GM21576 (cell line): ENCODE measurements at regions not wholly inside any gene's neighbourhood (a gene's known extent, or its start where the extent isn't known, plus 50 kb on each side); places are given as distances from the start of the nearest gene placed in this dataset.
"Not testable (repeated sequence)": the region's sequence is repeated elsewhere in the genome, so short reads cannot be mapped to it uniquely, and the experiment has no call there.

ENCODE experiments used
- ATAC-seq: cut with Tn5 transposase; IDR thresholded peaks from one replicate; pipeline ENCODE4 v1.9.1; 2021; ENCODE audit warnings: mild to moderate bottlenecking, moderate library complexity; ENCODE audit not compliant: unreplicated experiment

DNA sequence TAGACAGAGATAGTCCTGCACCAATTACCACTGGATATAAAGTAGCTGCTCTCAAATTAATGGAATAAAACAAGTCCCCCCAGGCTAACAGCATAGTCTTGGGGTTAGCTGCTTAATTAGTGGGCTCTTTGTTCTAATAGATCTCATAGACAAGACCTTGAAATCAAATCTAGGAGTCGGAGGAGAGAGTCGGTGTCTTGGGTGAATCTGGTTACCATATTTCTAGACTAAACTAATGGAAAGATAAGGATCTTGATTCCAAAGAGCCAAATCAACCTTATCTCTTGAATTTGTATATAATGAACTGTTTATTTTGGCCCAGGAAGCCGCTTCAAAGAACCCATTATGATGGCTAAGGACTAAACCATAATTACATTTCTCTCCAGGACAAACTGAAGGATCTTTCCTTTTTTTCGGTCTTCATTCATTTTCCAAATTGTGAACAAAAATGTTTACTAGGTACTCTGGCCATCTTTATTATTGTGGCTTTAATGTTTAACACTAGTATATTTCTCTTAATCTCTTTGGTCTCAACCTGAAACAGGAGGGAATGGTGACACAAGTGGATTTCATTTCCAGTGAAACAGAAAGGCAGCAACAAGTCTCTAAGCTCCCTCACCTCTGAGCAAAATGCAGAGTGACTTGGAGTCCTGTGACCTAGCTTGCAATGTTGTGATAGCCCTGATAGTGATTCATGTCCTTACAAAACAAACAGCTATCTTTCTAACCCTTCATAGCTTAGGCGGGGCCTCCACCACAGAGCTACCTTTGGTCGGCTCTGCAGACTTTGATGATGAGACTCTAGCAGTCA lies 137.9 kb upstream of the PARD3B start:
- no peak for ATAC-seq

DNA sequence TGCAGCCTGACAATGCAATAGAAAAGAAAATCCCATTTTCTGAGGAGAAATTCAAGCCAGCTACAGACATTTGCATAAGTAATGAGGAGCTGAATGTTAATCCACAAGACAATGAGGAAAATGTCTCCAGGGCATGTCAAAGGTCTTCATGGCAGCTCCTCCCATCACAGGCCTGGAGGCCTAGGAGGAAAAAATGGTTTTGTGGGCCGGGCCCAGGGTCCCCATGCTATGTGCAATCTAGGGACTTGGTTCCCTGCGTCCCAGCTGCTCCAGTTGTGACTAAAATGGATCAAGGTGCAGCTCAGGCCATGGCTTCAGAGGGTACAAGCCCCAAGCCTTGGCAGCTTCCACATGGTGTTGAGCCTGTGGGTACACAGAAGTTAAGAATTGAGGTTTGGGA lies 132.5 kb upstream of the PARD3B start:
- not testable (repeated sequence) for ATAC-seq

DNA sequence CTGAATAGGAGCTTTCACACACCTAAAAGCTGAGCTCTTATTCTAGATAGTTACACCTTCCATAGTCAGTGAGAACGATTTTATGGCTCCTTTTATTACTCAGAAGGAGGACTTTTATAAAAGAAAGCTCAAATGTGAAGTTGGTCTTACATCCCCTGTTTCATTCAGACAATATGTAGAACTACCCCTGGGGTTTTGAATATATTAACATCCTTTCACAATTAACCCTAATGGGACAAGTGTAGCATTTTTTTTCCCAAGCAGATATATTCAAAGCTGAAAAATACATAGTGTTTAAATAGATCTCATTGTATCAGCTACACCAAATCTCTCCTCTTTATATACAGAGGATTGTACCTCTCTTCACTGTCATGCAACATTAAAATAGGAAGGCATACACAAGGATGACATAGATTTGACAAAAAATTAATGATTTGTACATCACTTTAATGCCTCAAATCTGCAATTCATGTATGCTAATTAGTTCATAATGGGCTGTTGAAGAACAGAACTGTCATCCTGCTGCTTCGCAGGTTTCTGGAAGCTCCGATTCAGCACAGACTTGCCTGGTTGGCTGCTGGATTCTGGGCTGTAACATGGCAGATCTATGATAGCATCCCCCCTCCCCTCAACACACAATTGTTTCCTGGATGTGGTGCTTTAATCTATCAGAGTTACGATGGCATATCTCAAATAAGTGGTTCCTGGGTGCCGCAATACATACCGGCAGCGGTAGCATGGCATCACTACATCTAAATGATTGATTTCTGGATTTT lies 129.7 kb upstream of the PARD3B start:
- no peak for ATAC-seq

DNA sequence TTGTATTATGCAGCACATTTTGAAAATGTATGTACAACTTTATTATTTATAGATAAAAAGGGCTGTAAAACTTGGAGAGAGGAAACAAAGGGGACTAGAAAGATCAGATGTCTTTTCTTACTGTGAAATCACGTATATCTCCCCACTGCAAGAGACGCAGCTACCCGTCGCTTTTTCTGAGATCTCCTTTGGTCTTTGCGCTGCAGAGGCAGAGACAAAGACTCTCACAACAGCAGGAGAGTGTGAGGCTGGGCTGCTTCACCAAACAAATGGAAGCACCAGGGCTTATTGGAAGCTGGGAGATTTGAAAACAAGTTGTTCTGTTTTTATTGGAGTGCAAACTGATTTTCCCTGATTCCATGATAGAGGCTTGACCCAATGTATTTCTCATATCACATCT lies 129.0 kb upstream of the PARD3B start:
- no peak for ATAC-seq

- ATAC-seq: no peak
These were observed 119.5 kb upstream of the PARD3B start for GRCh38 chr2:204425821-204426220.

GRCh38 chr2:204428675-204429074 lies 116.6 kb upstream of the PARD3B start:
- ATAC-seq: no peak

DNA sequence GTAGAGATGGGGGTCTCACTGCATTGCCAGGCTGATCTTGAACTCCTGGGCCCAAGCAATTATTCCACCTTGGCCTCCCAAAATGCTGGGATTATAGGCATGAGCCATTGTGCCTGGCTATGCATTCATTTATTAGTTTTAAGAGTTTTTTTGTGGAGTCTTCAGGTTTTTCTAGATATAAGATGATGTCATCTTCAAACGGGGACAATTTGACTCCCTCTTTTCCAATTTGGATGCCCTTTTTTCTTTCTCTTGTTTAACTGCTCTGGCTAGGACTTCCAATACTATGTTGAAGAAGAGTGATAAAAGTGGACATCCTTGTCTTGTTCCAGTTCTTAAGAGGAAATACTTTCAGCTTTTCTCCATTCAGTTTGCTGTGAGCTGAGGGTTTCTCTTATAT lies 113.7 kb upstream of the PARD3B start:
- no peak for ATAC-seq

- no peak for ATAC-seq
These were observed 113.1 kb upstream of the PARD3B start for GRCh38 chr2:204432196-204432595.

DNA sequence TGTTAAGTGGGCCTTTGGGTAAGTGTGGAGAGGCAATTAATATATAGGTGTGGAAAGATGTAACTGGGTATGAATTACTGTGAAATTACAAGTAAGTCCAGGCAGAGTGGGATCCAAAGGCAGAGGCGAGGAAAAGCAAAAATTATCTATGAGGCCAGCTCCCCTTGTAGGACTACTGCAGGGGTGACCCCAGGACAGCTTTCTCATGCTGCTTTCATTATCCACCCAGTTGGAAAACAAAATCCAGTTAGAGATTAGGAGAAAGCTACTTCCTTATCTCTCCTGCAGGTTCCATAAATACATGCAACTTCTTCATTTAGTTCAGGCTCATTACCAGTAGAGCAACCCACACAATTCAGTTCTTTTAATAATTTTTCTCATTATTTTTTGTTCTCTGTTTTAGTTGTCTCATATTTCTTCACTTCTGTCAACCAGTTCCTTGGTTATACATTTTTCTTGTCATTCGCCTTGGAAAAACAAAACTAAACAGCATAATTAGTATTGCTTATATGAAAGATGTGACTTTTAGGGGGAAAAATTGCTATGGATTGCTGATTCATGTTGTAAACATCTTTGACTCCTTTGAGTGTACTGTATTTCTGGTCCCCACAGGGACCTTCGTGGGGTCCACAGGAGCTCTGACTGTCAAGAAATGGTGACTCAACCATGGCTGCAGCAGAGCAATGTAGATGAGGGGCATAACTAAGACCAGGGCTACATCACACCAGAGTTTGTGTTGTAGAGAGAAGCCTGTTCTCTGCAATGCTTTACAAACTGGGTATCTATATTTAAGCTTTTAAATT lies 110.4 kb upstream of the PARD3B start:
- no peak for ATAC-seq

DNA sequence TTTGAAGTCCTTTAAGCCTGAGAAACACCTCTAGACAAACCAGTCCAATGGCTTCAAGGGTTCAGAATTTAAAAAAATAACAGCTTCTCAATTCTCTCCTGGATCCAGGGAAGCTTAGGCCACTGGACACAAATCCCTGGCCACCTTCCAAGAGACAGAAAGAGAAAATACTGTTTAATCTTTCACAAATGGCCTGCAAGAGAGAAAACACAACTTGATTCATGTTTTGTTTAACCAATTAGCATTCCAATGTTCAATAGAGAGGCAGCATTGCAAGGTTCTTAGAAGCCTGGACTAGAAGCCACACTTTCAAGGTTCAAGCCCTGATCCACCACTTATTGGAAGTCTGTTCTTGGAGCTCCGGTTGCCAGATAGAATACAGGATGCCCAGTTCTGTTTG lies 109.0 kb upstream of the PARD3B start:
- ATAC-seq: no peak

DNA sequence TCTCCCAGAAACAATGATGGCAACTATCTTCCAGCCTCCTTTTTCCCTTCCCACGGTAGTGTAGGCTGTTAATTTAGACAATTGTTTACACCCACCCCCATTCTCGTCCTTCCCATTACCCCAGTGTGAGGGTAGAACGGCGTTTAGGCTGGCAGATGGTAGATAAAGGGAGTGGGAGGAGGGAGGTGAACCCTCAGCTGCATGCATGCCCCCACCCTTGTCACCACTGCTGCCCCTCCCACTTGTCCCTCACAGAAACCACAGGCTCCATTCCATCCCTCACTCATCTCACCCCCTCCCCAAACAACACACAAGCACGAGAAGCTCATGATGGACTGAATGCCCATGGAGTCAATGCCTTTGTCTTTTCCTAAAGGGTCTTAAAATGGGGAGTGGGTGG lies 107.9 kb upstream of the PARD3B start:
- no peak for ATAC-seq

DNA sequence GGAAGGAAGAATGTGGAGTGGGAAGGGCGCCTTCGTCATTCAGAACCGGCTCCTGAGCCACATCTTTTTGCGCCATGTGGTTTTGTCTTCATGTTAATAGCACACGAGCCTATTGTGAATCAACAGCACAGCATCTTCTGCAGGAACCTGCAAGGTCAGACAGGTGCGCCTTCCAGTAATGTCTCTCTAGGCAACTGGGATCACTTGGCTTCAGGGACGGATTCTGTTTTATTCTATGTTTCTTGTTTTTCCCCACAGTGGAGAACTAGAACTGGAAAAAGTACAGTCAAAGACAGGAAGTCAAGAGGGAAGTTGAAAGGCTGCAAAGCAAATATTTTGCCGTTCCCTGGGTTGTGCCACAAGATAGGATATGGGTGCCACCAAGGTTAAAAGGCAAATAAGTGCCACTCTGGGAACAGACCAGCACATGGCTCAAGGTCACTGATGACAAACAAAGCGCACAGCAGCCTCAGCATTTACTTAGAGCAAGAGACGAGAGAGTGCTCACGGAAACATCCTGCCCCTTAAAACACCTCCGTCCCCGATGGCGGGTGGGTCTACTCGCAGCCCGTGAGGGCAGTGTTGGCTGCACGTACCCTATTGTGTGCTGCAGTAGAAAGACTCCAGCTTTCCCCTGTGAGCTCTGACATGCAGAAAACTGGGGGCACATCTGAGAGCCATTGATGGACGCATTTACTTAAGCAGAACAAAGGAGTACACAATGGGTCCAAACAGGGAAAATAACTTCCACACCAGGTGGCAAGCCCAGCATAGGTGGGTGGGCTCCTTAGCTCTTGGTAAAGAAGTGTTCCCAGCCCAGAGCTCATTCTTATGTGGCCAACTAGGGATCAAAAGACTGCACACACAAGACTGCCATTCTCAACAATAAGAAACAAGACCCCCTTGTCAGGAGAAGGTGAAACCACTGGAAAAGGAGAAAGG lies 107.2 kb upstream of the PARD3B start:
- ATAC-seq: no peak

DNA sequence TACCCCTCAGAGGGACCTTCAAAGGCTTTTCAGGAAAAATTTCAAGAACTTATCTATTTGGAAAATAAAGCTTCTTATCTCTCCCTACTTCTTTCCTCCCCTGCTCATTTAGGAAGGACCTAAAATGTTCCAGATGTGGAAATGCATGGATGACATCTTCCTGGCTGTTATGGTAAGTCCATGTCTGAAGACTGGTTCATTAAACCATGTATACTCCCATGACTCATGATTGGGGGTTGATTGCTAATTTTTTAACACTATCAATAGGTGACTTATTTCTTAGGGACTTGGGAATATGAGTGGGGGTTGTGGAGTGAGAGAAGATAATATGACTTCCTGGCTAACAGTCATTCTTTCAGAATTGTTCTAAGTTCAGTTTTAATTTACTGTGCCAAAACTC lies 104.0 kb upstream of the PARD3B start:
- no peak for ATAC-seq

GRCh38 chr2:204445149-204445548 lies 100.1 kb upstream of the PARD3B start:
- no peak for ATAC-seq

- ATAC-seq: no peak
These were observed 97.6 kb upstream of the PARD3B start for GRCh38 chr2:204447722-204448121.

- ATAC-seq: no peak
These were observed 95.3 kb upstream of the PARD3B start for GRCh38 chr2:204449977-204450376.

- ATAC-seq: no peak
These were observed 93.5 kb upstream of the PARD3B start for GRCh38 chr2:204451766-204452165.

DNA sequence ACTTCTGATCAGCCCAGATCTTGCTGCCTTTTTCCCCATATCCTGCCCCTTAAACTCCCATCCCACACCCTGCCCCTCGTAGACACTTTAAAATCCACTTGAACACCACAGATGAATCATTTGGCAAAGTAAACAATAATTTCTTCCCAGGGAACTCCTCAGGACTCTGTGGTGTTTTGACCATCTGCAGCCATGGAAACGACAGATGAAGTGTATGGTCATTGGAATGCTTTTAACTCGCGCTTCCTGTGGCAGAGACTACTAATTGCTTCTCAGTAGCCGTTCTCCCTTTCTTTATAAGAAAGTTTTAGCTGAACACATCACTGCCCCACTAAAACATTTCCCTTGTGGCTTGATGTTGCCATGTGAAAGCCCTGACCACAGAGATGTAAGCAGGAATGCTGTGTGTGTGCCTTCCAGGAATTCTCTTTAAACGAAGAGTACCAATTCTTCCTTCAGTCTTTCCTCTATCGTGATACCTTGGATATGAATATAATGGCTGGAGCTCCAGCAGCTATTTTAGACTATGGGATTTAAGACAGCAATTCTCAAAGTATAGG lies 92.7 kb upstream of the PARD3B start:
- ATAC-seq: no peak

GRCh38 chr2:204453730-204454167 lies 91.5 kb upstream of the PARD3B start:
- ATAC-seq: no peak
